ENCODE measurements at regions not wholly inside any gene's neighbourhood (a gene's known extent, or its start where the extent isn't known, plus 50 kb on each side); places are given as distances from the start of the nearest gene placed in this dataset.
"Not testable (repeated sequence)": the region's sequence is repeated elsewhere in the genome, so short reads cannot be mapped to it uniquely, and the experiment has no call there.

GRCh38 chr15:22280770-22281169, 177.9 kb upstream of the GOLGA6L22 start:
- H3K4me1 Mint-ChIP-seq, result not testable (repeated sequence)

GRCh38 chr15:22282794-22283533, 175.7 kb upstream of the GOLGA6L22 start:
- H3K9me3 Mint-ChIP-seq, H3K4me1 Mint-ChIP-seq, H3K36me3 Mint-ChIP-seq, DNase-seq, H3K4me3 Mint-ChIP-seq: not testable (repeated sequence)
- Mint-ChIP-seq H3K27me3 (peaks cover 21% of the 10 kb centered on the region), H3K27ac (peak overlapping the region; percentile 3)

More at GRCh38 chr15:22280770-22281169, 177.9 kb upstream of the GOLGA6L22 start:
- H3K36me3 Mint-ChIP-seq, DNase-seq, H3K4me3 Mint-ChIP-seq, H3K27ac Mint-ChIP-seq, H3K9me3 Mint-ChIP-seq: not testable (repeated sequence)
- H3K27me3 Mint-ChIP-seq, result peaks cover 21% of the 10 kb centered on the region

GRCh38 chr15:22284795-22285420, 173.8 kb upstream of the GOLGA6L22 start:
- not testable (repeated sequence) for H3K4me1 Mint-ChIP-seq, DNase-seq, H3K9me3 Mint-ChIP-seq, H3K4me3 Mint-ChIP-seq, H3K27ac Mint-ChIP-seq, H3K36me3 Mint-ChIP-seq
- H3K27me3 Mint-ChIP-seq, result peaks cover 19% of the 10 kb centered on the region

- not testable (repeated sequence) for DNase-seq, H3K9me3 Mint-ChIP-seq, H3K27ac Mint-ChIP-seq, H3K36me3 Mint-ChIP-seq, H3K4me1 Mint-ChIP-seq, H3K27me3 Mint-ChIP-seq, H3K4me3 Mint-ChIP-seq
Observed at GRCh38 chr15:22291054-22291453, 167.6 kb upstream of the GOLGA6L22 start.

- H3K36me3 Mint-ChIP-seq, H3K27ac Mint-ChIP-seq, H3K4me3 Mint-ChIP-seq, H3K4me1 Mint-ChIP-seq, DNase-seq, H3K9me3 Mint-ChIP-seq: not testable (repeated sequence)
- H3K27me3 Mint-ChIP-seq, result peaks cover 14% of the 10 kb centered on the region
Observed at GRCh38 chr15:22303112-22303511, 155.6 kb upstream of the GOLGA6L22 start.
